ENCODE measurements at regions not wholly inside any gene's neighbourhood (a gene's known extent, or its start where the extent isn't known, plus 50 kb on each side); places are given as distances from the start of the nearest gene placed in this dataset.

- TF ChIP-seq CEBPZ (IDR thresholded peaks at IDR 0.05; ENCODE audit: low read depth, low read length) = no peak
- TF ChIP-seq CTCF (IDR thresholded peaks at IDR 0.05 in 2 of 3, conservative IDR thresholded peaks at IDR 0.05 in 1 of 3; ENCODE audit: control insufficient read depth in 2 of 3, extremely low read depth in 1 of 3, insufficient read depth in 1 of 3, low read depth in 3 of 3, low read length in 3 of 3) = no peak
These were observed 423.8 kb downstream of the ARL4A start for GRCh38 chr7:13111230-13111629.

All from GM12878 (cell line).